HG03469 (cell line): ENCODE measurements at regions not wholly inside any gene's neighbourhood (a gene's known extent, or its start where the extent isn't known, plus 50 kb on each side); places are given as distances from the start of the nearest gene placed in this dataset.

Experiments
- ATAC-seq: cut with Tn5 transposase; IDR thresholded peaks from one replicate; pipeline ENCODE4 v1.9.1; 2021; ENCODE audit warnings: mild to moderate bottlenecking, moderate library complexity, moderate number of reproducible peaks; ENCODE audit not compliant: unreplicated experiment

DNA sequence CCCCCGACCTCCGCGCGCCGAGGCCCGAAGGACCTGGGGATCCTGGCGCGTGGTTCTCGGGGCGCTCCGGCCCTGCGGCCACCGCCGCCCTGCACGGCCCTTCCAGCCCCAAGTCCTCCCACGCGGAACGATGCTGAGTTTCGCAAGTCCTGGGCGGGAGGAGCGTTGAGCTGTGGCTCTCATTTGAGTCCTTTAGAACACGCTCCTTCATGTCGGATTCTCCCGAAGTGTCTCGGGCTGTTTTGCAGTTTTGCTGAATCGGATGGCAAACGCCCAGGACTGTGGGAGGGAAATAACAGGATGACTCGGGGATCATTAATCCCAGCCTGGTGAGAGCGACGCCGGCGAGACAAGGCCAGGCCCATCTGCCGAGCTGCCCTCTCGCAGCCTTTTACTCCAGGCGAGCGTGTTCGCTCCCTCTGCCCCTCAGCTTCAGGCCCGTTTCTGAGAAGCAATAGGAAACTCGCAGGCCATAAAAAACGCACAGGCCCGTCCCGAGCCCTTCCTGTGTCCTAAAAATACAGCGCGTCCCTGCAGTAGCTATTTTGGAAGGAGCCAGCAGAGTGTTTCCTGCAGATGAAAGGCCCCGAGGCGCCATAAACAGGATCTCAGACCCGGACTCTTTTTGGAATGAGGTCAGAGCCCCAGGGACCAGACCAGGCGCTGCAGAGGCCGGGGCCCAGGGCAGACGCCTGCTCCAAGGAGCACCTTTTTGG is 153.5 kb downstream of the DLL1 start:
- no peak for ATAC-seq

DNA sequence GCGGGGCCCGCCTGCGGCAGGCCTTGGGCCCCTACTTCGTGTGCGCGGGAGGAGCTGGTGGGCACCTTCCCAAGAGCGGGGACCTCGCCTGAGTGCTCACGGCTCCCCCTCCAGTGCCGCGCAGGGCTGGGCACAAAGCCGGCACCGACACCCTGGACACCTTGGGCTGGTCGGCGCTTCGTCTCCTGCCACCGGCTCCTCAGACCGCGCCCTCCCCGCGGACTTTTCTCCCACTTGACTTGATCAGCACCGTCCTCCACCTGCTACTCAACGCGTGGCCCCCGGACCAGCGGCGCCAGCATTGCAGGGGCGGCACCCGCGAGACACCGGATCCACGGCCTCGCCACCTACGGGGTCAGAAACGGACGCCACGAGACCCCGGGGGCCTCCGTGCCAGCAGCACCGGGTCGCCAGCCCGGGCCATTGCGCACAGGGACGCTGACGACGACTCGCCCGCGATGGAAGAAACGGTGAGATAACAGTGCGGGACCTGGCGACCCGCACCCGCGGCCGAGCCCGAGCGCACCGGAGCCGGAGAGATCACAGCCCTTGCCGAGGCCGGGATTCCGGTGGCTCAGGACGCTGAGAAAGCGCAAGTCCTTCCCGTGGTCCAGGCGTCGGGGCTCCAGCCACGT is 154.2 kb downstream of the DLL1 start:
- ATAC-seq, result no peak

DNA sequence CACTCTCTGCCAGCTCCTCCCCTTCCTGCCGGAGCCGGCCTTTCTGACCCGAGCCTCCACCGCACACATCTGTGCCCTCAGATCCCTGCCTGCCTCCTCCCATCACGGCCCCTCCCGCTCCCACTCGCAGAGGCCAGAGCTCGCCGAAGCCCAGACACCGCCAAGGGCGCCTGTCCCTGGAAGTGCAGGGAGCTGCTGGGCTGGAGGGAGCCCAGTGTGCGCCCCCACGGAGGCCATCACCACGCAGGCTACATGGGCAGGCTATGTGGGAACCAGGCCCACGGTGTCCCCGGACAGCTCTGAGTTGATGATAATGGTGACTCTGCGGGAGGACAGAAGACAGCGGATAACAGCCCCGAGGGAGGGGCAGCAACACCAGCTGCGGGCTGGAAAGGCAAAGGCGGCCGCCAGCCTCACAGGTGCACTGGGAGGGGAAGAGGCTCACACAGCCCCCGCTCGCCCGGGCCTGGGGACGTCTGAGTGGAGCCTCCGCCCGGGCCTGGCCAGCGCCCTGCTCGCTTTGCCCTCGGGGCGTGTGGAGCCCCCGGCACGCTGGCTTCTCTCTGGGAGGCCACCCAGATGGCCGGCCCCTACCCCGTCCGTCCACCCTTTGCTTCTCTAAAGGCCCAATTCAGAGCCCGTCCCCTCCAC is 154.9 kb downstream of the DLL1 start:
- ATAC-seq, result no peak

DNA sequence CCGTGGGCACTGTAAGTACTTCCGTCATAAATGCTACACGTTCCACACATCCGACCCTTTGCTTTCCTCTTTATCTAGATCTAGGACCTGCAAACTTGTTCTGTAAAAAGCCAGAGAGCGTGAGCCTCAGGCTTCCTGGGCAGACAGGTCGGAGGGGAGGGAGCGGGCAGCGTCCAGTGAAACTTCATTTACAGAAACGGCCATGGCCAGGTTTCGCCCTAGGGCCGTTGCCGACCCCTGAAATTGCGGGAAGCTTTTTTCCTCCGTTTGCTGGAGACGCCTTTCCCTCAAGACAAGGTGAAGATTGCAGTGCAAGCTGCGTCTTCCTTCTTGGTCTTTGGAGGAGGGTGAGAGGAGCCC is 155.4 kb downstream of the DLL1 start:
- no peak for ATAC-seq

DNA sequence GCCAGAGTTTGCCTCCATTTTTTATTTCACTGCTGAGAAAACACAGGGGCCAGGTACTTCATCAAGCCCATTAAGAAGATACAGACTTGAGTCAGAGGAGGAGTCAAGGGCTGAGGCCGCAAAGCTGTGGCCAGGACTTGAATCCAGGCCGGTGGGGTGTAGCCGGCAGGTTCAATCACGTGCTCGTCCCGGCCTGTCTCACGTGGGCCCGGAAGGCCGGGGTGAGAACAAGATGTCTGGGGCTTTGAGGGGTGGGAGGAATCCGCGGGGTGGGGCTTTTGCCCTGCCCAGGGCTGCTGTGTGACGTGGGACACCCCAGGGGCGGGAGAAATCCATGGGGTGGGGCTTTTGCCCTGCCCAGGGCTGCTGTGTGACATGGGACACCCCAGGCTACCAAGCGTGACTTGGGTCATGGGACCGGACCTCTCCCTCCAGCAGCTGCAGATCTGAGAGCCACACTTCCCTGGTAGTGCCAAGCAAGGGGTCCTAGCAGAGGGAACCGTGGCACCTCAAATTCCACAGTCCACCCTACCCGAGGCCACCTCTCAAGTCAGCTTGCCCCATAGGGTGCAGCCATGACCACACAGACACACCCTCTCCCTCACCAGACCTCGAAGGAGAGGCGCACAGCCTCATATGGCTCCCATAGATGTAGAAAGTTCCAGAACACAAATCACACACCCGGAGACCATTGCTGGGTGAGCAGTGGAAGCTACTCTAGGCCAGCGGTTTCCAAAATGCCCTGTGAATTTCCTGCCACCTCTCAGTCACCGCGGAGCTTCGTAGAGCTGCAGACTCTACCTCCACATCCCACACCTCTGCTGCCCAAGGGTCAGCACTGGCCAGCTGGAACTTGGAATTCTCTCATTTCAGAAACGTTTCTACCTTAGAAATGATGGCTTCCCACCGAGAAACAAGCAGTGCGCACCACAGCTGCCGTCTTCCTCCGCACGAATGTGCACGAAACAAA is 156.1 kb downstream of the DLL1 start:
- no peak for ATAC-seq

DNA sequence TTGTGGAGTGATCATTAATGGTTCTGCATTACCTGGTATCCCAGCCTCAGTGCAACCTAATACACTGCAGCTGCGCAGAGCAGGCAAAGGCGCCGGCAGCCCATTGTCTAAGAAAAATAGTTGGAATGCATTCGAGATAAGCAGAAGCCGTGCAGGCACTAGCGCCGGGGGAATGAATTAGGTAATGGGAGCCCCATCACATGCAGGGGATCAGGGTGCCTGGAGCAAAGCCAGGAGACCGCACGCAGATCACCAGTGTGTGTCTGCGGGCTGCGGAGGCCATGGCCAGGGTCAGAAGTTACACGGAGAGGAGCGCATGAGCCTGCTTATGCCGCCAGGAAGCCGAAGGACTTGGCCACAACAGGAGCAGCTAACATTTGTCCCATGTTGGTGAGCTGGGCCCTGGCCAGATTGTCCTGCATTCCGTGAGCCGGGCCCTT is 156.8 kb downstream of the DLL1 start:
- no peak for ATAC-seq

DNA sequence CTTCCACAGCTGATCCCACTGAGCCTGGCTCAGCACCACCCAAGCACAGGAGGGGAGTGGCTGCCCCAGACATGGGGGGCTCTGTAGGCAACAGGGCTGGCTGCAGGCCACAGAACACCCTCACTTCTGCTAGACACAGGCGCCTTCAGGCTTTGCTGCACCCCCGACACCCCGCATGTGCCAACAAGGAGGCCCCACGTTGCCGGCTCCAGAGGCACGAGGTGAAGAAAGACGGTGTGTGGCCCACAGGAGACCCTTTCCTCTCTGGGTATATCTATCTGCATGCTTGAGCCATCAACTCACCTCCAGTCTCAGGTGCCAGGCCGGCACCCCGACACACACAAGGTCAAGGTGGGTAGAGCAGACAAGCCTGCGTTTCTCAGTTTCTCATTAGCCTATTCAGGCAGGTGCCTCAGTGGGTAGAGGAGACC is 158.3 kb downstream of the DLL1 start:
- ATAC-seq, result no peak

DNA sequence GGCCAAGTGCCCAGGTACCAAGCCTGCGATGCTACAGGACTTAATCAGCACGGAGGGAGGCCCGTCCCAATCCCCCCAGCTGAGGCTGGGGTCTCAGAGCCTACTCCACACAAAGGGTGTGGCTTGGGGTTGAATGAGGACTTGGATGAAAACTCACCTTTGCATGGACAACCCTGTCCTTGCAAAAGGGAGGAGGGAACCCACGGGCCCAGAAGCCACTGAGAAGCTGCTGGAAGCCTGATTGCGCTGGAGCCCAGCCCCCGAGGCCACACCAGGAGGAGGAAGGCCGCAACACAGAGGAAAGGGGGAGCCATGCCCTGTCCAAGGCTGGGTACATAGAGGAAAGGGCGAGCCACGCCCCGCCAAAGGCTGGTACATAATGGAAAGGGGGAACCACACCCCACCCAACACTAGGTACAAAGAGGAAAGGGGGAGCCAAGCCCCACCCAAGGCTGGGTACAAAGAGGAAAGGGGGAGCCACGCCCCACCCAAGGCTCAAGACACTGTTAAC is 158.8 kb downstream of the DLL1 start:
- ATAC-seq, result no peak

DNA sequence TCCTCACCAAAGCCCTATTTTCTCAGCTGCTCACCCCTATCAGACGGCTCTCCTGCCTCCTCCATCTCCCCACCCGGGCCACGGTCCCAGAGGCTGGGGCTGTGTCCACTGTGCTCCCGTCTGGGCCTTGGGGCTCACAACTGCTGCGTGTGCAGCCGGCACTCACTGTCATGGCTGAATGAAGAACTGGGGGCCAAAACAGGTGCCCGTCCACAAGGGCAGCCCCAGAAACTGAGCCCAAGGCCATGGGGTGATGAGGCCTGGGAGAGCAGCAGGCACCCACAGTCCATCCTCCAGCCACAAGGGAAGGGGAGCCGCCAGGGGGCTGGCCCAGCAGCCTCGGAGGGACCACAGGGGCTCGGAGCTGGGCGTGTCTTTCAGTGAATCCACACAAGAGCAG is 159.5 kb downstream of the DLL1 start:
- no peak for ATAC-seq

DNA sequence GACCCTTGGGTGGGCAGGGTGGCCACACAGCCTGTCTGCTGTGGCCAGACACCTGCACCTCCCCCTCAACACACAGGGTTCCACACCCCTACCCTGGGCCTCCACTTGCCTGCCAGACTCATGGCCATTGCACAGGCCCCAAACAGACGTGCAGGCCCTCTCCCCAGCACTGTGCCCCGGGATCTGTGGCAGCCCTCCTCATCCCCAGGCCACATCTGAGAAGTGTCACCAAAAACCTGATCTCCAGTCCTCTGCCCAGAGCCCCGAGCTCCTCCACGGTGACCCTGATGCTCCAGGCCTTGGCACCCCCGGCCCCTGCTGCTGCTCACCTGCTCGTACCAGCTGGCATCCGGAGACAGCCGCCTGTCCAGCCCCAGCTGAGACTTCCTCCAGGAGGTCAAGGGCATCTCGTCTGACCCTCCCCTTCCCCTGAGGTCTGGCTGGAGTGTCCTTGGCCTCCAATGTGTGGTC is 160.1 kb downstream of the DLL1 start:
- ATAC-seq, result no peak

DNA sequence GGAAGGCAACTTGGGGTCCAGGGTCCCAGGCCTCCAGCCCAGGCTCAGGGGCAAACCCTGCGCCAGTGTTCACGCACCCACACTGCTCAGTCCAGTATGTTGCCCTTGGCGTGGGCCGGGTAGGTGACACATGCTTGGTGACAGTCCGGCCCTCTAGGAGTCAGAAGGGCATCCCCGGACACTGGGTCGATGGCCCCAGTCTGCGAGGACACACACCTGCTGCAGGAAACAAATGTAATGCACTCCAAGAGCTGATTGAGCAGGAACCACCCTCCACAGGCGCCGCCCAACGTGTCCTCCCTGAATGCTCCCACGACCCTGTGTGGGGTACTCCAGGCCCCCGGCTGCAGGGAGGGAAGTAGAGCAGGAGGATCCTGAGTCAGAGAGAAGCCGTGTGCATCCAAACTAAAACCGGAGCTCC is 160.7 kb downstream of the DLL1 start:
- no peak for ATAC-seq

DNA sequence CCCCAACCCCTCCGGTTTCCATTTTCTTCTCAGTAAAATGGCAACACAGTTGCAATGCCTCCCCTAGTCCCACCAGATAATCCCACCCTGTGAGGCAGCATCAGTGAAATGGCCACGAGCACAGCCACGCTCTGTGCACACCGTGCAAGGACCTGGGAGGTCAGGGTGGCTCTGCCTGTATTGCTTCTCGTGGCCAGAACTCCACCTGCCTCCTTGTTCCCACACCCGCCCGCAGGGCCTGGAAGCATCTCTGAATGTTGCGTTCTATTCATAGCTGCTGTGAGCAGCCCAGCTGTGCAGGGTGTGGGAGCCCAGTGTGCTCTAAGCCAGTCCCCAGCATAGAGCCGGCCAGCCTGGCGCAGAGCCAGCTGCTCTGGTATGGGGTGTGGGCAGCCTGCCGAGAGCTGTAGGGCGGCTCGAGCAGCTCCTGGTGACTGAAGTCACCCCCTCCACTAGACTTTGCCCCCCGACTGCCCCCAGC is 161.1 kb downstream of the DLL1 start:
- ATAC-seq, result no peak

DNA sequence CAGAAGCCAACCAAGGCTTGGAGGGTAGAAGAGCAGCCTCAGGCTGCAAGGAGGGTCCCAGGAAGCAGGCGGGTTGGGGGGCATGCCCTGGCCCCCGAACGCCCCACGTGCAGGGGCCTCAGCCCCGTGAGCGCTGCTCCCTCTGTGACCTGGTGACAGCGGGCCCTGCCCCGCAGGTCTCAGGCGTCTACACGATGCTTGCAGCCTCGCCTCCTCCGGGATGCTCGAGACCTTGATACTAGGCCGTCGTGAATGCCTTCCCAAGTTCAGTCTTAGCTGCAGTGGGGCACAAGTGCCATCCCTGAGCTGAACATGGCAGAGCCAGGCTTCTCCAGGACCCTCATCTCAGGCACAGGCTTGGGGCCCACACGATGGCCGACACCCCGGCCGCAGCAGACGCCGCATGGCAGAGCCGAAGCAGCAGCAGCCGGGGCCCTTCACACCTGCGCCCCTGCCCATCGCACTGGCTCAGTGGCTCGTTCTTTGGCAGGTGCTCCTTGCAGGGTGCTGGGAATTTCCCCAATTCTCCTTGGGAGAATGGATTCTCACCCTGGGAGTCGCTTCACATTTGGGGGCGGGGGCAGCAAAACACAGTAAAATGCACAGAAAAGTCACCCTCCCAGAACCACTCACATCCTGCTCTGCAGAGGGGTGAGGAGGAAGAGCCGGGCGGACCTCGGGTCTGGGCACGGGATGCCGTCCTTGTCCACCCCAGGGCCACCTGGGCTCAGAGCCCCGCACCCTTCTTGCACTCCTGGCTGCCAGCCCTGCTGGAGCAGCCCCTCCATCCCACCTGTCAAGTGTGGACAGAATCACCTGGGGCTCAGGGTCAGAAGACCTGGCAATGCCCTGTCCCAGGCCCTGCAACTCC is 161.8 kb downstream of the DLL1 start:
- ATAC-seq, result no peak

DNA sequence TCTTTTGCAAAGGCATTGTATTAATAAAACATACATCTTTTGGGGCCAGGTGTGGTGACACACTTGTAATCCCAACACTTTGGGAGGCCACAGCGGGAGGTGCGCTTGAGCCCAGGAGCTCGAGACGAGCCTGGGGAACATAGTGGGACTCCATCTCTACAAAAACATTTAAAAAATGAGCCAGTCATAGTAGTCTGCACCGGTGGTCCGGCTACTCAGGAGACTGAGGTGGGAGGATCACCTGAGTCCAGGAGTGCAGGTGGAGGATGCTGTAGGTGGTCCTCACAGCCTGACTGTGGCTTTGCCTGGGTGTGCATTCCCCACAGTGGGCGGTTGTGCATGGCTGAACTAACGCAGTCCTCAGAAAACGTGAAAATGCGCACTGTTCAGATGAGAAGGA is 162.5 kb downstream of the DLL1 start:
- no peak for ATAC-seq

DNA sequence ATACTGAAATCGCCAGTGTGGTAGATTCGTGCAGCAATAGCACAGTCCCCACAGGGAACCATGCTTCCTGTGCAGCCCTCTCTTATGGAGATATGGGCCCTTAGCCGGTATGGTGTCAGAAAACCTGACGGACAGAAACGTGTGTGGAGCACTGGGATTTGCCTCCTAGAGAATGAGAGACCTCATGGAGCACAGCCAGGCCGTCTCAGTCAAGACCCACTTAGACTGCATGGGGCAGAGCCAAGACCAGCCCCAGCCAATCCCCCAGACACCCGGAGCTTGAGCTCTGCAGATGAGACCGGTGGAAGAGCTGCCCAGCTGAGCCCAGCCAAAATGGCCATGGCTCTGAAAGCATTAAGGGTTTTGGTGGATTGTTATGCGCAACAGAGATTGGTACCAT is 163.7 kb downstream of the DLL1 start:
- ATAC-seq, result peak; percentile 19

DNA sequence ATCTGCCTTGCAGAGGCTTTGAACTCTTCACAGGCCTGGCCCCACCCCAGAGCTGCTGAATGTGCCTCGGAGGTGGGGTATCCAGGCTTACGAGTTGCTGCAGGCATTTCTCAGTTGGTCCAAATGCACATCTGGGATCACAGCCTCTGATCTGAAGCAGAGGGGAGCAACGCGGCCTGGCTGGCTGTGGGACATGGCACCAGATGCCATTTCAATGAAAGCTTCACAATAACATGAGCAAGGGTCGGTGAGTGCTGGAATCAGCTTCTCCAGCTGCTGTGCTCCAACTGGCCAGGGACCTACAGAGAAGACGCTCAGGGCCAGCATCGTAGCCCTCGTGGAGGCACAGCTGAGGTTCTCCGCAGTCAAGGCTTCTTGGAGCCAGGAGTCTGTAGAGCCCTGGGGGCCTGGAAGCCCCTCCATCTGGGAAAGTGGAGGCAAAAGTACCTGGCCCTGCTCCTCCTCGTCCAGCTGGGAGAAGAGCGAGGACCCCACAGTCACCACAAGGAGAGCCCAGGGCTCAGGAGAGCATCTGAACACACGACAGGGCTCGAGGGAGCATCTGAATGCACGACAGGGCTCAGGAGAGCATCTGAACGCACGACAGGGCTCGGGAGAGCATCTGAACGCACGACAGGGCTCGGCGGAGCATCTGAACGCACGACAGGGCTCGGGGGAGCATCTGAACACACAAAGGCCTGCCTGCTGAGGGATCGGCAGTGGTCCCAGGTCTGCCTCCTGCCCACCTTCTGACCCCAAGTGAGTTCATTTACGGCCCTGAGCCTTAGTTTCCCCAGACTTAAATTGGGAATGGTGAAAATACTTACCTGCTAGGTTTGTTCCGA is 165.2 kb downstream of the DLL1 start:
- ATAC-seq, result no peak

DNA sequence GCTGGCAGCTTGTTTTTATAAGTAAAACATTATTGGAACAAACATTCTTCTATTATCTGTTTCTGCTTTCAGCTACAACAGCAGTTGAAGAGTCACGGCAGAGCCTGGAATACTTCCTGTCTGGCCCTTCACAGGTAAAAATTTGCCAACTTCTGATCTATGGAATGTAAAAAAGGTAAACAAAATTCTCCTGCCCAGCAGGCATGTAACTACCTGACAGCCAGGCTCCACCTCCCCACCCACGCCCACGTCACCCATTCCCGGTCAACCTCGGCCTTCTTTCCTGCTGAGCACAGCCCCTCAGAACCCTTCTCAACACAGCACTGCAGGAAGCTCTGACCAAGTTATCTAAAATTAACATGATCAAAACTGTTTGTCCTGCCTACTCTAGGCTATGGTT is 166.0 kb downstream of the DLL1 start:
- ATAC-seq, result no peak

DNA sequence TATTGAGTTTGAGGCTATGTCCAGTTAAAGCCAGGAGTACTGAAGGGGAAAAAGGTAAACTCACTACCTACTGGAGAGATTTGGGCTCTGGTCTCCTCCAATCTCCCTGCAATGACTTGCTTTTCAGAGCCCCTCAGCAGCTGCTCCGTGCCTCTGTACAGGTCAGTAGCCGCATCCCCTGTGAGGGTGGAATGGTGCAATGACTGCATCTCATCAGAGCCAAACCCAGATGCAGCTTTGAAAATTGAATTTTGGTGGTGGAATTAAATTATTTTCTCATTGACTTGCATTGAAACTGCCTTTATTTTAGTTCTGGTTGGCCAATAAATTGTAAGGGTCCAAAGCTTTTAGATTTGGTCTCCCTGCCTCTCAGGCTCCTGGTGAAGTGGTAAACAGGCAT is 166.7 kb downstream of the DLL1 start:
- no peak for ATAC-seq

DNA sequence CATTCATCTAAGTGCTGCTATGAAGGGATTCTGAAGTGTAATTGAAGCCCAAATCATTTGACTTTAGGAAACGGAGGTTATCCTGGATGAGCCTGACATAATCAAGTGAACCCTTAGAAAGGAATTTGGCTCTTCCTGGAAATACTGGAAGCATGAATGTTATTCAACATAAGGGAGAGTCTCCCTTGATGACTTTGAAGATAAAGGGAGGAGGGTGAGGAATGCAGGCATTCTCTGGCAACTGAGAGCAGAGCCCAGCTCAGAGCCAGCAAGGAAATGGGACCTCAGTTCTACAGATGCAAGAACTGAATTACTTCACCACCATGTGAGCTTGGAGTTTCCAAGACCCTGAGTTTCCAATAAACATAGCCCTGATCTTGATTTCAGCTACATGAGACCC is 168.2 kb downstream of the DLL1 start:
- ATAC-seq, result no peak
